Glomerular endothelial cell (primary cell): ENCODE measurements at regions not wholly inside any gene's neighbourhood (a gene's known extent, or its start where the extent isn't known, plus 50 kb on each side); places are given as distances from the start of the nearest gene placed in this dataset.

Experiments
- DNase-seq: peaks from one replicate; pipeline ENCODE4 v3.0.0-alpha.2; 2011; ENCODE audit warnings: low read depth, low spot score; ENCODE audit errors: extremely low read depth

DNA sequence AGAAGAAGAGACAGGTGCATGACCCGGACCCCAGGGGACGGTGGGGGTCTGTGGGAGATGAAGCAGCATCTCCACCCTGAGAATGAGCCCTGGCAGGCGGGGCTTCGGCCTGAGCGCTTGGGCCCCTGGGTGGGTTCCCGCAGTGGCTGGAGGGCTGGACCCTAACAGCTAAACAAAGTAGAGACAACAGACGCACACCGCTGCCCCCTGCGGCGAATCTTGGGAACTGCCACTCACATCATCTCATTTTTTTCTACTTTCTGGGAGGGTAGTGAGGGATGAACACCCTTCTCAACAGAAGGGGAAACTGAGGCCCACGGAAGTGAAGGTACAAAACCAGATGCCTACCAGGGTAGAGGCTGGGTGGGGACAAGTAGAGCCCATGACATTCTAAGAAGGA is 104.7 kb downstream of the RFLNA start:
- no peak for DNase-seq

DNA sequence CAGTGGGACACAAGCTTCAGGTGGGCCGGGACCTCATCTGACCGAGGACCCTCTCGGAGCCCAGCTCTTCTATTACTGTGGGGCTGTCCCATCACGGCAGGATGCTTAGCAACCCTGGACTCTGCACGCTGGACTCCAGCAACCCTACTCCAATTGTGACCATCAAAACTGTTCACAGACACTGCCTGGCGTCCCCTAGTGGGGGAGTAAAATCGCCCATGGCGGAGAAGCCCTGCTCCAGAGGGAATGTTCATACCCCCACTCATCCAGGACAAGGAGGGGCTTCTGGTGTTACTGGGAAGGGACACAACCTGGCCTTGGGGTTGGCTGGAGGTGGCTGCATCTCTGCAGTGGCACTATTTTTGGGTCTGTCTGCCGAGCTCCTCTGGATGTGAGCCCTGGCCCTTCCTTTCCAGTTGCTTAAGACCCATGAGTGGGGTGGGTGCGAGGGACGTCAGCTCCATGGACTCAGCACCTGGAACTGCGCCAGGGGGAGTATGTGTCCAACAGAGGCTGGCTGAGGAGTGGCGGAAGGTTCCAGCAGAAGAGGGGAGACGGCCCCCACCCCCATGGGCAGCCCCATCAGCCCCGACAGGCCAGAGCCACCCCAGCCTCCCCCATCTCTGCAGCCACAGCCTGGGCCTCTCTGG is 103.8 kb downstream of the RFLNA start:
- no peak for DNase-seq

DNA sequence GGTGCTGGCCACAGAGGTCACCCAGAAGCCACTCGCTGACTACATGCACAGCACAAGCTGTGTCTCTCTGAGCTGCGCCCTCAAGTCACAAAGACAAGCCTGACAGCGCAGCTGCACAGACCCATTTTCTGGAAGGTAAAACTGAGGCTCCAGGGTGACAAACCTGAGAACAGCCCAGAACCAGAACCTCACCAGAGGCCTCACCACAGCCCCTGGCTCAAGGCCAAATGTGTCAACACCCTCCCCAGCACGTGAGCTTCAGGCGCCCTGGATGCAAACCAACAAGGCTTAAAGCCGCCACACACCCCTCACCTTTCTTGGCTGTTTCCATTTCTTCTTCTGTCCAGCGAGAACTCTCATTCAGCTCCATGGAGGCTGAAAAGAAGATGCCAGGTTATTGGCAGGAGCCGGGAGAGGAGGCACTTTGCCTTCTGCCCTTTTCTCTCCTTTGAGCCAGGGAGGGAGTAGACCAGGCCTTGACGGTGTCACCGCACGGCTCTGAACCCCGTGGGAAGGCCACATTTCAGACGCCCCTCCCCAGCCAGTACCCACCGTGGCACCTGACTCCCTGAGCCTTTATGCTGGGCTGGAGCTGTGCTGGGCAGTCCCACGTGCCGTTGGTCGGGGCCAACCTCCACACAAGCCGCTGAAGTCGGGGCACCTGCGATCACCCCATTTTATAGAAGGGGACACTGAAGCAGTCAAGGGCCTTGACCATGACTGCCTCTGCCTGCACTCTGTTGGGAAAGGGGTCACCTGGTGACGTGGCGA is 103.1 kb downstream of the RFLNA start:
- no peak for DNase-seq

DNA sequence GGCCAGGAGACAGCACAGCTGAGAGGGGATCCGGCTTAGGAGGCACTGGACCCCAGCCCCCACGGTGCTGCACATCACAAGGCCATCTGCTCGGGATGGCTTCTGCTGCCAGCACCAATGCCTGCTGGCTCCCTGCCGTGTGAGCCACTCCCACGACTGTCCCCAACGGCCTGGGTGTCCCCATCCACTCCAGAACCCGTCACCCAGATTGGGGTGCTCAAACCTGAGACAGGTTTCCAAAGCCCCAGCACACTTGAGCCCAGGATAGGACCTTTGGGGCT is 102.4 kb downstream of the RFLNA start:
- no peak for DNase-seq

DNA sequence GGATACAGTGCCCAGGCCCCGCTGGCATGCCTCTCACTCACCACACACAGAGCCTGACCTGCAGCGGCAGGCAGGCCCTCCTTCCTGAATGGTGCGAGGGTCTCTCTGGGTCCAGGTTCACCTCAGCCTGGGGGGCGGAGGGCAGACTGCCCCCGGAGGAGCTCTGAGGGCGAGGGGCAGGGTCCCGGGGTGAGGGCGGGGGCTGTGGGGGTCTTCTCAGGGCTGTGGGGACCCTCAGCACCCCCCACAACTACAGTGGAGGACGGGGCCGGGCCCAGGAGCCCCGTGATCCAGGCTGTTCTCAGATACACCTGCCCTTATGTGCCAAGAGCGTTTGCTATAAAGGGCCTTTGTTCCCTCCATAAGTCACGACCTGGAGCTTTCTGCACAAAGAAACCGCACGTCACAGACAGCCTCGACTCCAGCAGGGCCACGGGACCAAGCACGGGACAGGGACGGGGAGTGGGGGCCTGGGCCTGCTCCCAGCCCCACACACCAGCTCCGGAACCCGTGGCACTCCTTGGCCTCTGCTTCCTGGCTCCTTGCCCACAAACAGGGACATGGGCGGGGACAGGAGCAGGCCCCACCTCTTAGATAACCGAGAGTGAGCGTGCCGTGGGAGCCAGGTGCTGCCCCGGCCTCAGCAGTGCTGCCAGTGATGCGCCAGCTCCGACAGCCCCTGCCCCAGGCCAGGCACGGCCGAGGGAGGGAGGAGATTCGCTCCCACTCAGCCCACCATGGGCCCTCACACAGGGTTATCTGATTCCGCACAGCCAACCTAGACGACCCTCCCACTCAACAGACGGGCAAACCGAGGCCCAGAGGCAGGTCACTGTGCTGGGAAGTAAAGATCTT is 101.9 kb downstream of the RFLNA start:
- no peak for DNase-seq

DNA sequence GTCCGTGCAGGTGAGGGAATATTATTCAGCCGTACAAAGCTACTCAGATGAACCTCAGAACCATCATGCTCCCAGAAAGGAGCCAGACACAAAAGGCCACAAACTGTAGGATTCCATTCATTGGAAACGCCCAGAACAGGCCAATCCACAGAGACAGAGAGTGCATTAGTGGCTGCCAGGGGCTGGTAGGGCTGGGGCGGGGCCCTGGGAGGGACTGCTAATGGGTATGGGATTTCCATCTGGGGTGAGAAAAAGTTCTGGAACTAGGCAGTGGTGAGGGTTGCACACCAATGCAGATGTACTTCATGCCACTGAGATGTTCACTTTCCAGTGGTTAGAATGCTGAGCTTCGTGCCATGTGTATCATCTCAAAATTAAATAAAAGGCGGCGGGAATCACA is 101.1 kb downstream of the RFLNA start:
- DNase-seq, result no peak

DNA sequence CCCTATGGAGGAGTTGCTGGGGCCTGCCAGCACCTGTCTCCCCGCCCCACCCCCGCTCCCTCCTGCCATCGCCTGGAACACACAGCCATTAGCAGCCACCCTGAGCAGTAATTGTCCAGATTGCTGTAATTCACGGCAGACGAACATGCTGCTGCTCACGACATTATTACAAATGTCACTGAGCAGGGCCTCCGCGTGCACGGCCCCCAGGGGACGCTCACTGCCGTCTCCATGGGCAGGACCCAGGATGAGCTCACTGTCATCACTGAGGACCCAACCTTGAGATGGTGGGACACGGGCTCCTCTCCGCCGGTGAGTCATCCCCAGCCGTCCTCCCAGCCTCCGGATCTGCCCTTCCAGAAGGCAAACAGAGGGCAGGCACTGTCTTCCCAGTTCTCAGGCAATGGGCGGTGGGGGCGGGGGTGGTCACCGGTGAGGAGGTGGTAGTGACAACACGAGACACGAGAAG is 100.4 kb downstream of the RFLNA start:
- DNase-seq, result no peak

DNA sequence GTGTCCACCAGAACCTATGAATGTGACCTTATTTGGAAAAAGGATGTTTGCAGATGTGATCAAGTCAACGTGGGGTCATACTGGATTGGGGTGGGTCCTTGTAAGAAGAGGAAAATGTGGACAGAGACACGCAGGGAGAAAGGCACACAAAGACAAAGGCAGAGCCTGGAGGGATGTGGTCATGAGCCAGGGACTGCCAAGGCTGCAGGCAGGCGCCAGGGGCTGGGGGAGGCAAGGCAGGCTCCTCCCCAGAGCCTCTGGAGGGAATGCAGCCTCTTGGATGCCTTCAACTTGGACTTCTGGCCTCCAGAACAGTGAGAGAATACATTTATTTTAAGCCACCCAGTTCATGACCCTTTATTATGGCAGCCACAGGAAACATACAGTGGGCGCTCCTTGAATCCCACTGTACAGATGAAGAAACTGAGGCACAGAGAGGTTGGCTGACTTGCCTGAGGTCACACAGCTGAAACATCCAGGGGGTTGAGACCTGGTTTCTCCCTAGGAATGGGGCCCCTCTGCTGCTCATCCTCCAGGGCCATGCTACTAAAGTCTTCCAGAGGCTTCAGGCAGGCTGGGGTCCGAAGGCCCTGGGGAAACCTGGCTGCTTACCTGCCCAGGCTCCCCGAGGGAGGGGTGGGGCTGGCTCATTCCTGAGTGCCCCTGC is 99.7 kb downstream of the RFLNA start:
- no peak for DNase-seq

DNA sequence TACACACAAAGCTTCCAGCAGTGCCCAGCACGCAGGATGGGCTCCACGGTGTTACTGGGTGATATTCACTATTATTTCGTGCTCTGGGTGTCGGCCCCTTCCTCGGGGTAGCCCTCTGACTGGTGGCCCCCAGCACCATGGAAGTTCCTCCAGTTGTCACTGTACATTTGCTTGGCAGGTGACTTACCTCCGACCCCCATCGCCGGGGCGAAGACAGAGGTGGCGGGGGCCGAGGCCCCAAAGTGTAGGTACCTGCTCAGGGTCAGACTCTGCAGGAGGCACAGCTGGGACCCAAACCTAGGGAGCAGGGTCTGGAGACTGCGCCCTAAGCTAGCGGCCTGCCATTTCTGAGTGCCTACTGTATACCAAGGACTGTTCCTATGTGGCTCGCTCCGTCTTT is 98.9 kb downstream of the RFLNA start:
- no peak for DNase-seq

DNA sequence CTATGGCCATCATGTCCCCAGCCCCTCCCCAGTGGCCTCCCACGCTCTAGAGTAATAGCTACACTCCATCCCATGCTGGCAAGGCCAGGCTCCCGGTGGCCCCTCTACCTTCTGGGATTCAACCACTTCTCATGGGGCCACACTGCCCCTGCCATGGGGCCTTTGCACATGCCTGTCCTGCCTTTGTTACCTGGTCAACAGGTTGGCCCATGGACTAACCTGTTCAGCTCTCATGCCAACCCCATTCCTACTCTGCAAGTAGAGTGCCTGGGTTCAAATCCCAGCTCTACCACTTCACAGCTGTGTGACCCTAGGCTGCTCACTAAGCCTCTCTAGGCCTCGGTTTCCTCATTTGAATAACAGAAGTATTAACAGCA is 98.5 kb downstream of the RFLNA start:
- no peak for DNase-seq

DNA sequence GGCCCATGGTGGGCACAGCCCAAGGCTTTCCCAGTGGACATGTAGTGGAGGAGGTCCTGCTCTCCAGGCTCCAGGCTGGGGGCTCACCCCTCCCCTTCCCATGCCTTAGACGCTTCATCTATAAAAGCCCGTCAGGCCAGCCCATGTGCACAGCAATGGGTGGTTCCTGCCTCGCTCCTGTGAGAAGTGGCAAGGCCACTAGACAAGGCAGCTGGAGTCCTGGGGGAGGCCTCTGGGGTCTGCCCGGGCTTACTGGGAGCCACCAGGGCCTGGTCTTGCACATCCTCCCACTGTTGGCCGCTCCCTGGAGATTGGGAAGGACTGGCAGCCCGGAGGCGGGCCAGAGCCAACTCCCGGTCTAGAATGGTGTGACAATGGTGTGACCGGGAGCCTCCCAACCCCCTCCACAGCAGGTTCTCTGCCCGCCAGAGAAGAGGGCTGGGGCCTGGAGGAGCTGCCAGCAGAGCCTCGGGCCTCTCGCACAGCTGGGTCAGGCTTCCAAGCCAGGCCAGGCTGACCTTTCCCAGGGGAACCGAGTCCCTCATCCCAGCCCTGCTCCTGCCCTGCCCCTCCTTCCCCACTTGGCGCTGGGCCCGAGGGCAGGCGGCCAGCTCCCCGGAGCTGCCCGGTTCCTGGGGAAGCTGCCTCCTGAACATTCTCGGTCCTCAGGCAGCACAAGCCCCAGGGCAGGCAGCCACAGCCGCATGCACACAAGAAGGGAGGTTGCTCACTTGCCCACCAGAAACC is 97.9 kb downstream of the RFLNA start:
- DNase-seq, result no peak

DNA sequence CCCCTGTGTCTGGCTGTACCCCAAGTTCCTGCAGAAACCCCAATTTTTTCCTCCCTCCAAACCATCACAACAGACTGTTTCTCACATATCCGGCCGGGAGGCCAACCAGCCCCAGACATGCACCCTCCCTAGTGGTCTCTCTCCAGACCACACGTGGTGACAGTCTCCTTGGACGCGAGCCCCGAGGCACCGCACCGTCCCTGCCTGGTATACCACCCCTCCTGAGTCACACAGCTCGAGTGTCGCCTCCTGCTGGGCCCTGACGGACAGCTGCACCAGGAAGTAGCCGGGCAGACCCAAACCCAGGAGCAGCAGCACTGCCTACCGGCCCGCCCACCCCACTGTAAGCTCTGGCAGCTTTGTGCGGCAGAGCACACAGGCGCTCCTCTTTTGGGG is 97.4 kb downstream of the RFLNA start:
- no peak for DNase-seq

DNA sequence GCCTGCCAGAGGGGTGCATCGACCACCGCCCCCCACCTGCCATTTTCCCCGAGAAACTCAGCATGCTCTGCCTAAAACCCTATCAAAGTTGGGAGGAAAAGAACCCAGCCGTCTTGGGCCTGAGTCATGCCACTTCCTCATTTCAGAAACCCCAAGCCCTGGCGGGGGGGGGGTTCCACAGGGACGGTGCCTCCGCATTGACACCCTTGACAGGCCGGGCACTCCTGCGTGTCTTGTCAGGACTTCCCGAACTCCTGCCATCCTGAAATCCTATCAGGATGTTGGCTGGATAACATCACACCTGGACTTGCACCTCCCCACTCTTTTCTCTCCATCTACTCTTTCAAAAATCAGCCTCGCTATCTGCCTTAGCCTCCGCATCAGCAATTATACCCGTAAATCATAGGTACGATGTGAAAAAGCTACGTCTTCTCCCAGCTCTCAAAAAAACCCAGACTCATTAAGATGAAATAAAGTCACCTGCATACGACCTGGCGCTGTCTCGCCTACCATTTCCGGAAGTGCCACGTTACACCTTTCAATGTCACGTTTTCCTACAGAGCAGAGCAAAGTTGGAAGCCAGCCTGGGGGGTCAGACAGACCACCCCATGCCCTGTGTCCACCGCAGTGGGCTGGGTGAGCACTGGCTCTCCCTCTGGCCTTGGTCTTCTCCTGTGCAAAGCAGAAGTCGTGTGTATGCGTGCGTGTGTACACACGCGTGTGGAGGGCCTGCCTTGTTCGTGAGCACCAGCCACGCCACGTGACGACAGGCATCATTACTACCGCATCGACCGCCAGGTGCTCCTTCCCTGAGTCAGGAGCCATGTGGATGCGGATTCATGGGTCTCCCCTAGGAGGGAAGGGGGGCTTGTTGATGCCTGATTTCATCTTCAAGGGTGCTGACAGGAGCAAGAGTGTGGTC is 96.7 kb downstream of the RFLNA start:
- DNase-seq, result no peak

DNA sequence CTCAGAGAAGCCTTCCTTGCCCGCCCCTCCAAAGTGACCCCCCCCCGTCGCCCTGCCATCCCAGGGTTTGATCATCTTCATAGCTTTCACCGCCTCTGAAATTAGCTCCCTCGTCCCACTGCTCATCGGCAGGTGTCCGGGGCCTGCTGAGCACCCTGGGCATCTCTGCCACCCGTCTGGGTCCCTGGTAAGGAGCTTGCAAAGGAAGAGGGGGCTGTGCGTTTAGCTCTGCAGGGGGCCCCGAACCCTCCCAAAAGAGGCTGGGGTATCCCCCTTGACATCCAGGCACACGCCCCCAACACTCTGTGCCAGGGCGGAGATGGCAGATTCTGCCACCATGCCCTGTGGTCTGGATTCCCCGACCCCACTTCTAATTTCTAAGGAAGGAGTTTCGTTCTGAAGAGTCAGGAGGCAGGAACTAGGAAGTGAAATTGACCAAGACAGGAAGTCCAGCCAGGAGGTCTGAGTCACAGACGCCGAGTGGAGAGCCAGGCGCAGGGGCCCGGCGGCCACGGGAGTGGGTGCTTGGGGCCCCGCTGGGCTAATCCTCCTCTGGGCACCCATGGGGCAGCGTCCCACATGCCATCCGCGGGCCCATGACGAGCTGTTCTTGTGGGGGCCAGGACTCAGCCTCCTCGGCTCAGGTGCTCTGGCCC is 95.7 kb downstream of the RFLNA start:
- no peak for DNase-seq

DNA sequence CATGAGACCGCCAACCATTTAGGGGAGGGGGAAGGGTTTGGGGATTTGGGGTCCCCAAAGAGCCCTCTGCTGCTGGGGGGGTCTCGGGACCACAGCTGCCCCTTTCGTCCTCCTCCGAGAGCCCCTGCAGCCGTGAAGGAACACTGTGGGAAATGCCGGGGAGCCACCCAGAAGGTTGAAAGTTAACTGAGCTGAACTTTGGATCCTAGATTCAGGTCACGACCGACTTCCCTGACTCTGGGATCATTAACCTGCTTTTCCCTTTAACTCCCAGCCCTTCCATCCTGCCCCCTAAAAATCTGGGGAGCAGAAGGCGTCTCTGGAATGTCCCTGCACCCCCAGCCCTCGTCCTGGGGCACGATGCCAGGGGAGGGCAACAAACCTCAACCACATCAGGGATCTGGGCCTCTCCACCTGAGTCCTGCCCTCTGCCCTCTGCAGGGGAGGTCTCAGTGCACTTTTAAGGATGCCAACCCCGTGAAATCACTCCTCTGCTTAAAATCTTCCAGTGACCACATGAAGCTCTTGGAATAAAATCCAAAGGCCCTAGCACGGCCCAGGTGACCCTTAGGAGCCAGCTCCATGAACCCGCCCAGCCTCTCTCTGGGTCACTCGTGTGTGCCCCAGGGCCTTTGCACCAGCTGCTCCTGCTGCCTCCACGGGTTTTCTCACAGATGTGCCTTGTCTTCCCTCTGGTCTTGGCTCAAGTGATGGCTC is 95.0 kb downstream of the RFLNA start:
- DNase-seq, result no peak

DNA sequence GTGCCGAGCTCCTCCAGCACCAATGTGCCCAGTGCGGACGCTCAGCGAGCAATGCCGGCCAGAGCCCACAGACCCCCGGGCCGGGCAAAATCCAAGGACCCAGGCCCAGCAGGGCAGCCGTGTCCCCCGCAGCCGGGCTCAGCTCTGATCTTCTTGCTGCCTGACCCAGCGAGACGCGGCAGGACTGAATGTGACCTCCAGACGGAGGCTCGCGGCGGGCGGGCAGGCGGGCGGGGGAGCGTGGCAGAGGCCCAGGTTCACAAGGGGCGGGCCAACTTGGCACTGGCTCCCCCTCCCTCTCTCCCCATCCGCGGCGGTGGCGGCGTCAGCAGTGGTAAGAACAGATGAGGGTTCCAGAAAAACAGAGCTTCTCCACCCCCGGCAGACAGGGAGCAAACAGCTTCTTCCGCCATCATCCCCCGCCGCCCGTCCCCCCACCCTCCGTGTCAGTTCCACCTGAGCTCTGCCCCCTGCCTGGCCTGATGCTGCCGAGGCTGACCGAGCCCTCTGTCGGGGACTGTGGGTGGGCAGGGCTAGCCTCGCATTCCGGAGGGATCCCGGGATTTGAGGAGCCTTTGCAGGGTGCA is 94.3 kb downstream of the RFLNA start:
- no peak for DNase-seq

DNA sequence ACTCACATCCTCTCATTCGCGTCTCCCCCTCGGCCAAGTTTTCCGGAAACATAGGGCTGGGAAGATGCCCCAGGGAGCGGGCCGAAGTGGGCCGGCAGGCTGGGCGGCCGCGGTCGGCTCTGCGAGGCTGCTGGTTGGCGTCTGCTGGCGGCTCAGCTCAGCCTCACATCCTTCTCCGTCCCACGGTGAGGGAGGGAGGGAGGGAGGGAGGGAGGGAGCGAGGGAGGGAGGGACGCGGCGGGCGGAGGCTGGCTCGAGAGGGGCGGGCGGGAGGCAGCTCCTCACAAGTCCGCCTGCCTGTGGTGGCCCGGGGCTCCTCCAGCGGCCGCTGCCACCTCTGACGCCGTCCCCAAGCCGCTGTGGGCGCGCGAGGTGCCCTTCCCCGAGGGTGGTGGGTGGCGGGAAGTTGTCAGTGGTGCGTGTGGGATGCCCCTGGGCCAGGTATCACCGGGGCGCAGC is 93.8 kb downstream of the RFLNA start:
- no peak for DNase-seq
